Ovary (tissue), 7 donors: ENCODE measurements at regions not wholly inside any gene's neighbourhood (a gene's known extent, or its start where the extent isn't known, plus 50 kb on each side); places are given as distances from the start of the nearest gene placed in this dataset.

Experiments used
- DNase-seq, 5 donors: peaks; one replicate each; pipeline ENCODE4 v3.0.0-alpha.2; 2019 to 2020
- H3K27ac ChIP-seq, 2 donors: fragments of 200-600 bp; one replicate each; pipeline versions ENCODE4 v1.5.1 to v1.8.0; 2019 to 2022
- H3K27me3 ChIP-seq: fragments of 200-600 bp; one replicate; pipeline ENCODE4 v1.8.0; 2022
- H3K36me3 ChIP-seq: fragments of 200-600 bp; sonication (generic); one replicate; pipeline ENCODE4 v1.5.1; 2019
- H3K4me1 ChIP-seq: one replicate; pipeline ENCODE4 v1.8.1; 2013; ENCODE audit warnings: mild to moderate bottlenecking, moderate library complexity; ENCODE audit not compliant: insufficient read depth
- H3K4me3 ChIP-seq: fragments of 200-600 bp; sonication (generic); one replicate; pipeline ENCODE4 v1.5.1; 2017
- H3K9me3 ChIP-seq, 2 donors: fragments of 200-600 bp in 1 of 2; sonication (generic) in 1 of 2; one replicate each; pipeline versions ENCODE4 v1.5.1 to v1.8.1; 2013 to 2019; ENCODE audit warnings: mild to moderate bottlenecking in 1 of 2, moderate library complexity in 1 of 2
- CTCF ChIP-seq, 3 donors: fragments of 450-650 bp in 2 of 3; fragments of 200-600 bp in 1 of 3; IDR thresholded peaks; one replicate each; pipeline versions ENCODE4 v1.5.1 to v1.8.0; 2016 to 2022; ENCODE audit warnings: antibody characterized with exemption in 3 of 3, mild to moderate bottlenecking in 1 of 3
- EP300 ChIP-seq: sonication (generic); formaldehyde crosslinking; IDR thresholded peaks from one replicate; pipeline ENCODE4 v1.6.1; 2017; ENCODE audit warnings: antibody characterized with exemption
- POLR2A ChIP-seq: fragments of 450-650 bp; IDR thresholded peaks from one replicate; pipeline ENCODE4 v1.6.1; 2017; ENCODE audit warnings: antibody characterized with exemption, mild to moderate bottlenecking, moderate library complexity
- WGBS, 3 donors: extraction: QIAGEN DNeasy Blood & Tissue Kit in 1 of 3; methylation state at CpG; one replicate each; pipeline versions ENCODE4 v1.1.5 to v1.1.7; 2013 to 2017; 5-methylcytosine and 5-hydroxymethylcytosine counted together
- intact Hi-C, 4 donors: fragments of 100-400 bp; cut with DNase I; formaldehyde crosslinking; loops; one replicate each; pipeline versions ENCODE4 v1.11.0 to v1.15.1; 2022 to 2023
- donor health status: DM: no; HTN: no; CAD: no; lungs with moderate emphysema.
- donor health status: DM: no; HTN: no; CAD: no.
- donor health status: Bipolar disorder and iron deficiency.
- donor health status: DM: no; HTN: no; CAD: no.
- donor health status: DM: yes; HTN: yes; CAD: no.

DNA sequence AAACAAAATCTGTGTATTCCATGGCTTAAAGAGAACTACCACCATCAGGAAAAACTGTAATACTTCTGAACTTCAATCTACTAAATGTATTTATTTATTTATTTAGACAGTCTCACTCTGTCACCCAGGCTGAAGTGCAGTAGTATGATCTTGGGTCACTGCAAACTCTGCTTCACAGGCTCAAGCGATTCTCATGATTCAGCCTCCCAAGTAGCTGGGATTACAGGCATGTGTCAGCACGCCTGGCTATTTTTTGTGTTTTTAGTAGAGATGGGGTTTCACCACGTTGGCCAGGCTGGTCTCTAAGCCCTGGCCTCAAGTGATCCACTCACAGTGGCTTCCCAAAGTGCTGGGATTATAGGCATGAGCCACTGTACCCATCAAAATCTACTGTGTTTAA is 202.3 kb upstream of the POU1F1 start:
- H3K9me3 ChIP-seq, result no peaks in the 10 kb centered on the region
- H3K36me3 ChIP-seq, result no peaks in the 10 kb centered on the region
- DNase-seq, result no peak
- H3K27me3 ChIP-seq, result no peaks in the 10 kb centered on the region
- no peak overlapping the region for H3K27ac ChIP-seq
- intact Hi-C loops, result no loop called here
- H3K4me3 ChIP-seq, result no peak overlapping the region
- WGBS, 3 donors, result 72 to 83% (median 78%) methylated on average over 3 of the region's 3 CpGs
- TF ChIP-seq POLR2A, result no peak
- TF ChIP-seq EP300, result no peak
- no peak for TF ChIP-seq CTCF (IDR thresholded peaks at IDR 0.05)
- H3K4me1 ChIP-seq, result no peaks in the 10 kb centered on the region

GRCh38 chr3:87473944-87474343 is 197.6 kb upstream of the POU1F1 start:
- Histone ChIP-seq H3K4me1 (no peaks in the 10 kb centered on the region), H3K4me3 (no peak overlapping the region), H3K27me3 (no peaks in the 10 kb centered on the region), H3K9me3 (no peaks in the 10 kb centered on the region), H3K27ac (no peak overlapping the region), H3K36me3 (no peaks in the 10 kb centered on the region)
- intact Hi-C loops, result no loop called here
- no peak for DNase-seq
- TF ChIP-seq POLR2A (no peak), EP300 (no peak), CTCF (IDR thresholded peaks at IDR 0.05) (no peak)

- Histone ChIP-seq H3K36me3 (no peaks in the 10 kb centered on the region), H3K4me1 (no peaks in the 10 kb centered on the region), H3K27me3 (no peaks in the 10 kb centered on the region), H3K4me3 (no peak overlapping the region), H3K9me3 (no peaks in the 10 kb centered on the region), H3K27ac (no peak overlapping the region)
- no peak for DNase-seq
- intact Hi-C loops, result no loop called here
- TF ChIP-seq POLR2A (no peak), CTCF (IDR thresholded peaks at IDR 0.05) (no peak), EP300 (no peak)
Measured at GRCh38 chr3:87468938-87469337, 192.6 kb upstream of the POU1F1 start.

DNA sequence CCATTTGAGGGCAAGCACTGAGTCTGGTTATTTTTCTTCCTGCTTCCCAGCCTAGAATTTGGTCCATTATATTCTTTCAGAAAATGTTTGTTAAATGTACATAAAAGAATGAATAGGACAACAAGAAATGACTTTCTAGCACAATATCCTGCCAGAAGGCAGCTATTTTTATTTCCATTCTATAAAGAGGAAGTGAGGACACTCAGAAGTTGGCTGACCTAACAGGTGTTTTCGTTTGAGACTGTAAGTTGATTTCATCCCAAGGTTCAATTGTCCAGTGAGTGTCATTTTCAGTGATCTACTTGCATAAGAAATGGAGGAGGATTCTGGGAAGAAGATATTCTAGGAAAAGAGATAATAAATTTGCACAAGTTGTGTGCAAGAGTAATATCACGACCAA is 191.9 kb upstream of the POU1F1 start:
- H3K27me3 ChIP-seq, result no peaks in the 10 kb centered on the region
- H3K4me1 ChIP-seq, result no peaks in the 10 kb centered on the region
- no peak overlapping the region for H3K4me3 ChIP-seq
- no peak for TF ChIP-seq EP300
- TF ChIP-seq CTCF (IDR thresholded peaks at IDR 0.05), result no peak
- TF ChIP-seq POLR2A, result no peak
- no peak overlapping the region for H3K27ac ChIP-seq
- no peaks in the 10 kb centered on the region for H3K9me3 ChIP-seq
- H3K36me3 ChIP-seq, result no peaks in the 10 kb centered on the region
- intact Hi-C loops, result no loop called here
- WGBS, 3 donors, result 17 to 31% (median 25%) methylated on average over 2 of the region's 2 CpGs
- DNase-seq, result no peak

- H3K4me1 ChIP-seq, result no peaks in the 10 kb centered on the region
Measured at GRCh38 chr3:87462228-87462627, 185.8 kb upstream of the POU1F1 start.

More at GRCh38 chr3:87462228-87462627, 185.8 kb upstream of the POU1F1 start:
- no peaks in the 10 kb centered on the region for H3K27me3 ChIP-seq
- no peaks in the 10 kb centered on the region for H3K9me3 ChIP-seq
- DNase-seq, result no peak
- TF ChIP-seq POLR2A (no peak), CTCF (IDR thresholded peaks at IDR 0.05) (no peak), EP300 (no peak)
- no peak overlapping the region for H3K4me3 ChIP-seq
- intact Hi-C loops, result no loop called here
- H3K36me3 ChIP-seq, result no peaks in the 10 kb centered on the region
- H3K27ac ChIP-seq, result no peak overlapping the region
